Tibial nerve (tissue), 3 donors: ENCODE measurements at regions not wholly inside any gene's neighbourhood (a gene's known extent, or its start where the extent isn't known, plus 50 kb on each side); places are given as distances from the start of the nearest gene placed in this dataset.

Experiments used
- CTCF ChIP-seq, 5 experiments: fragments of 200-600 bp in 3 of 5; fragments of 450-650 bp in 2 of 5; sonication (generic) in 3 of 5; IDR thresholded peaks; one replicate each; pipeline ENCODE4 v1.5.1; 2016 to 2019; ENCODE audit warnings: antibody characterized with exemption in 5 of 5, mild to moderate bottlenecking in 3 of 5, moderate library complexity in 2 of 5
- POLR2A ChIP-seq, 2 donors: fragments of 450-650 bp; IDR thresholded peaks; one replicate each; pipeline ENCODE4 v1.6.1; 2017; ENCODE audit warnings: antibody characterized with exemption in 2 of 2, mild to moderate bottlenecking in 2 of 2, moderate library complexity in 2 of 2

GRCh38 chr18:78671551-78671950 lies 308.1 kb upstream of the SALL3 start:
- no peak for TF ChIP-seq CTCF (IDR thresholded peaks at IDR 0.05)
- TF ChIP-seq POLR2A (IDR thresholded peaks at IDR 0.05): no peak
